Brain microvascular endothelial cell (primary cell): ENCODE measurements at regions not wholly inside any gene's neighbourhood (a gene's known extent, or its start where the extent isn't known, plus 50 kb on each side); places are given as distances from the start of the nearest gene placed in this dataset.

ENCODE experiments used
- DNase-seq: peaks from one replicate; pipeline ENCODE4 v3.0.0-alpha.2; 2020
- H3K27ac ChIP-seq: fragments of 250-450 bp; sonication (Bioruptor Pico); 2 replicates; pipeline ENCODE4 v1.5.1; 2020; ENCODE audit warnings: mild to moderate bottlenecking, moderate library complexity
- H3K27me3 ChIP-seq: fragments of 250-450 bp; sonication (Bioruptor Pico); replicated peaks from 2 replicates; pipeline ENCODE4 v1.5.1; 2020; ENCODE audit warnings: mild to moderate bottlenecking
- H3K36me3 ChIP-seq: fragments of 250-450 bp; sonication (Bioruptor Pico); replicated peaks from 2 replicates; pipeline ENCODE4 v1.5.1; 2020; ENCODE audit warnings: mild to moderate bottlenecking
- H3K4me3 ChIP-seq: 2 replicates; pipeline ENCODE4 v1.5.1; 2011; ENCODE audit warnings: low read depth, mild to moderate bottlenecking, control low read depth, low read length, moderate library complexity
- CTCF ChIP-seq: IDR thresholded peaks from 2 replicates; pipeline ENCODE4 v1.5.1; 2011; ENCODE audit warnings: low read depth, mild to moderate bottlenecking, moderate library complexity, low read length, control low read depth, inconsistent platforms; ENCODE audit errors: missing control alignments
- in situ Hi-C: cut with HindIII; loops from 2 replicates; pipeline ENCODE4 v1.10.0; 2017; ENCODE audit warnings: low sequenced_read_pairs, low pct_ligation_motif_present

- no peak for DNase-seq
- in situ Hi-C loops, result no loop called here
- no peak overlapping the region for H3K27ac ChIP-seq
- H3K36me3 ChIP-seq, result no peaks in the 10 kb centered on the region
- no peaks in the 10 kb centered on the region for H3K27me3 ChIP-seq
- no peak overlapping the region for H3K4me3 ChIP-seq
- no peak for TF ChIP-seq CTCF
These were observed 297.8 kb upstream of the BMP2 start for GRCh38 chr20:6469695-6470094.

GRCh38 chr20:6468423-6469116, 298.9 kb upstream of the BMP2 start:
- no peaks in the 10 kb centered on the region for H3K27me3 ChIP-seq
- DNase-seq, result peak; percentile 9
- in situ Hi-C loops, result no loop called here
- no peaks in the 10 kb centered on the region for H3K36me3 ChIP-seq
- peak overlapping the region; percentile 17 for H3K27ac ChIP-seq
- no peak for TF ChIP-seq CTCF
- no peak overlapping the region for H3K4me3 ChIP-seq

- TF ChIP-seq CTCF, result no peak
- Histone ChIP-seq H3K4me3 (no peak overlapping the region), H3K36me3 (no peaks in the 10 kb centered on the region), H3K27me3 (no peaks in the 10 kb centered on the region), H3K27ac (no peak overlapping the region)
- in situ Hi-C loops, result no loop called here
- DNase-seq, result no peak
These were observed 299.9 kb upstream of the BMP2 start for GRCh38 chr20:6467562-6467961.

- in situ Hi-C loops, result no loop called here
- Histone ChIP-seq H3K27ac (peak overlapping the region; percentile 78), H3K36me3 (no peaks in the 10 kb centered on the region), H3K27me3 (no peaks in the 10 kb centered on the region), H3K4me3 (no peak overlapping the region)
- TF ChIP-seq CTCF, result no peak
- peak; percentile 60 for DNase-seq
These were observed 301.2 kb upstream of the BMP2 start for GRCh38 chr20:6466075-6466810.

GRCh38 chr20:6450841-6451240, 316.6 kb upstream of the BMP2 start:
- TF ChIP-seq CTCF, result no peak
- in situ Hi-C loops, result no loop called here
- Histone ChIP-seq H3K36me3 (no peaks in the 10 kb centered on the region), H3K4me3 (no peak overlapping the region), H3K27me3 (no peaks in the 10 kb centered on the region), H3K27ac (no peak overlapping the region)
- DNase-seq, result no peak

- H3K36me3 ChIP-seq, result no peaks in the 10 kb centered on the region
- in situ Hi-C loops, result no loop called here
- H3K4me3 ChIP-seq, result no peak overlapping the region
- no peak for DNase-seq
- no peak overlapping the region for H3K27ac ChIP-seq
- TF ChIP-seq CTCF, result no peak
- H3K27me3 ChIP-seq, result no peaks in the 10 kb centered on the region
These were observed 317.6 kb upstream of the FERMT1 start for GRCh38 chr20:6440443-6440799.
